CD14-positive monocyte (primary cell): ENCODE measurements at regions not wholly inside any gene's neighbourhood (a gene's known extent, or its start where the extent isn't known, plus 50 kb on each side); places are given as distances from the start of the nearest gene placed in this dataset.

Experiments used
- DNase-seq, 3 donors: peaks; one replicate each; pipeline ENCODE4 v3.0.0-alpha.2; 2011 to 2022
- H2AFZ ChIP-seq: 2 replicates; pipeline ENCODE4 v1.6.0; 2012; ENCODE audit warnings: mild to moderate bottlenecking, low read depth, low read length, inconsistent platforms; ENCODE audit not compliant: insufficient read depth, poor library complexity, severe bottlenecking
- H3K27ac ChIP-seq, 2 donors: 1 replicate in 1 of 2; 2 replicates in 1 of 2; pipeline ENCODE4 v1.5.1; 2012 to 2013; ENCODE audit warnings: low read length in 2 of 2, control low read depth in 1 of 2, inconsistent platforms in 1 of 2, low read depth in 1 of 2, mild to moderate bottlenecking in 1 of 2
- H3K27me3 ChIP-seq, 2 donors: one replicate each; pipeline versions ENCODE4 v1.6.0 to v1.6.1; 2011 to 2013; ENCODE audit warnings: low read length in 2 of 2; ENCODE audit not compliant: control insufficient read depth in 2 of 2, insufficient read depth in 2 of 2
- H3K36me3 ChIP-seq, 2 donors: replicated peaks in 1 of 2; 1 replicate in 1 of 2; 2 replicates in 1 of 2; pipeline versions ENCODE4 v1.5.1 to v1.6.1; 2012 to 2013; ENCODE audit warnings: low read length in 2 of 2, control low read depth in 1 of 2, inconsistent platforms in 1 of 2, mild to moderate bottlenecking in 1 of 2; ENCODE audit not compliant: insufficient read depth in 2 of 2, control insufficient read depth in 1 of 2
- H3K4me1 ChIP-seq, 2 donors: 1 replicate in 1 of 2; 2 replicates in 1 of 2; pipeline versions ENCODE4 v1.5.1 to v1.6.1; 2012 to 2013; ENCODE audit warnings: low read length in 2 of 2, control low read depth in 1 of 2, inconsistent platforms in 1 of 2, mild to moderate bottlenecking in 1 of 2, moderate library complexity in 1 of 2; ENCODE audit not compliant: insufficient read depth in 2 of 2, control insufficient read depth in 1 of 2
- H3K4me2 ChIP-seq: replicated peaks from 2 replicates; pipeline ENCODE3; 2012; ENCODE audit warnings: low read length, moderate library complexity, mild to moderate bottlenecking; ENCODE audit not compliant: poor library complexity, severe bottlenecking; ENCODE audit errors: extremely low read depth
- H3K4me3 ChIP-seq, 3 experiments: fragments of 200-600 bp in 1 of 3; sonication (generic) in 1 of 3; replicated peaks in 1 of 3; 1 replicate in 2 of 3; 2 replicates in 1 of 3; pipeline ENCODE4 v1.5.1; 2011 to 2013; ENCODE audit warnings: low read length in 3 of 3, mild to moderate bottlenecking in 3 of 3, control low read depth in 2 of 3, low read depth in 2 of 3, inconsistent platforms in 1 of 3, moderate library complexity in 1 of 3
- H3K79me2 ChIP-seq: 2 replicates; pipeline ENCODE4 v1.6.0; 2012; ENCODE audit warnings: mild to moderate bottlenecking, control low read depth, inconsistent platforms, low read length, moderate library complexity; ENCODE audit not compliant: insufficient read depth
- H3K9ac ChIP-seq: 2 replicates; pipeline ENCODE4 v1.6.0; 2017; ENCODE audit warnings: low read length, mild to moderate bottlenecking; ENCODE audit not compliant: insufficient read depth, poor library complexity, severe bottlenecking
- H3K9me3 ChIP-seq, 2 donors: replicated peaks in 1 of 2; 1 replicate in 1 of 2; 2 replicates in 1 of 2; pipeline versions ENCODE4 v1.5.1 to v1.6.1; 2012 to 2013; ENCODE audit warnings: low read length in 2 of 2, control low read depth in 1 of 2; ENCODE audit not compliant: control insufficient read depth in 1 of 2, insufficient read depth in 1 of 2
- H4K20me1 ChIP-seq: 2 replicates; pipeline ENCODE4 v1.6.0; 2012; ENCODE audit warnings: mild to moderate bottlenecking, low read length, control low read depth, moderate library complexity; ENCODE audit not compliant: insufficient read depth
- H3K27ac Mint-ChIP-seq, 7 donors: one replicate each; pipeline ENCODE4 v1.8.0; 2020; ENCODE audit warnings: mild to moderate bottlenecking in 7 of 7, mixed read lengths in 7 of 7, moderate library complexity in 6 of 7, inconsistent platforms in 2 of 7
- H3K27me3 Mint-ChIP-seq, 3 donors: one replicate each; pipeline ENCODE4 v1.8.0; 2021 to 2022; ENCODE audit warnings: low read depth in 3 of 3, mild to moderate bottlenecking in 3 of 3, mixed read lengths in 3 of 3, moderate library complexity in 3 of 3, inconsistent platforms in 1 of 3
- H3K36me3 Mint-ChIP-seq, 2 donors: one replicate each; pipeline ENCODE4 v1.8.0; 2020; ENCODE audit warnings: mixed read lengths in 2 of 2, inconsistent platforms in 1 of 2, mild to moderate bottlenecking in 1 of 2
- H3K4me1 Mint-ChIP-seq: one replicate; pipeline ENCODE4 v1.8.0; 2020; ENCODE audit warnings: mild to moderate bottlenecking, mixed read lengths
- H3K4me3 Mint-ChIP-seq, 2 donors: one replicate each; pipeline ENCODE4 v1.8.0; 2020; ENCODE audit warnings: mild to moderate bottlenecking in 2 of 2, mixed read lengths in 2 of 2, moderate library complexity in 1 of 2
- H3K9me3 Mint-ChIP-seq, 7 donors: one replicate each; pipeline ENCODE4 v1.8.0; 2020 to 2022; ENCODE audit warnings: mixed read lengths in 7 of 7, mild to moderate bottlenecking in 6 of 7, moderate library complexity in 6 of 7, inconsistent platforms in 2 of 7
- CTCF ChIP-seq: fragments of 200-600 bp; IDR thresholded peaks from one replicate; pipeline ENCODE4 v1.8.0; 2022; ENCODE audit warnings: antibody characterized with exemption, mild to moderate bottlenecking
- WGBS: methylation state at CpG from one replicate; pipeline ENCODE4 v1.1.5; 2013; ENCODE audit warnings: missing lambda C conversion rate; ENCODE audit not compliant: insufficient coverage; 5-methylcytosine and 5-hydroxymethylcytosine counted together
- intact Hi-C, 2 donors: fragments of 100-400 bp; cut with micrococcal nuclease; formaldehyde crosslinking; loops; one replicate each; pipeline versions ENCODE4 v1.15.0 to v1.15.1; 2023

- no peak for TF ChIP-seq CTCF
- Histone ChIP-seq H3K79me2 (no peaks in the 10 kb centered on the region), H2AFZ (no peak overlapping the region), H3K4me1 (no peaks in the 10 kb centered on the region), H3K36me3 (no peaks in the 10 kb centered on the region), H3K9ac (no peak overlapping the region), H3K4me2 (no peak overlapping the region), H3K9me3 (peaks cover 0 to 3% of the 10 kb centered on the region in 2 donors), H3K27ac (no peak overlapping the region), H4K20me1 (no peaks in the 10 kb centered on the region), H3K4me3 (no peak overlapping the region), H3K27me3 (no peaks in the 10 kb centered on the region)
- Mint-ChIP-seq H3K4me1 (no peaks in the 10 kb centered on the region), H3K9me3 (peaks cover 5 to 12% (median 9%) of the 10 kb centered on the region in 7 donors), H3K27ac (no peak overlapping the region), H3K27me3 (peaks cover 0 to 3% (median 2%) of the 10 kb centered on the region in 3 donors), H3K4me3 (no peak overlapping the region), H3K36me3 (no peaks in the 10 kb centered on the region)
- intact Hi-C loops: no loop called here
- no peak for DNase-seq
Measured at GRCh38 chr5:66520854-66521253, 75.3 kb upstream of the MAST4 start.

- Mint-ChIP-seq H3K4me3 (no peak overlapping the region), H3K27ac (no peak overlapping the region), H3K27me3 (peaks cover 0 to 7% (median 2%) of the 10 kb centered on the region in 3 donors), H3K9me3 (peaks cover 0 to 4% (median 2%) of the 10 kb centered on the region in 7 donors), H3K4me1 (no peaks in the 10 kb centered on the region), H3K36me3 (no peaks in the 10 kb centered on the region)
- H3K9ac ChIP-seq: no peak overlapping the region
- no peak for DNase-seq
- H4K20me1 ChIP-seq: no peaks in the 10 kb centered on the region
- no peaks in the 10 kb centered on the region for H3K9me3 ChIP-seq
- no peaks in the 10 kb centered on the region for H3K36me3 ChIP-seq
- H3K27ac ChIP-seq: no peak overlapping the region
- intact Hi-C loops: no loop called here
- 40% methylated on average over 1 of the region's 4 CpGs for WGBS
- H3K79me2 ChIP-seq: no peaks in the 10 kb centered on the region
- no peak overlapping the region for H3K4me2 ChIP-seq
- no peak for TF ChIP-seq CTCF
- H3K27me3 ChIP-seq: no peaks in the 10 kb centered on the region
- H2AFZ ChIP-seq: no peak overlapping the region
- no peak overlapping the region for H3K4me3 ChIP-seq
- no peaks in the 10 kb centered on the region for H3K4me1 ChIP-seq
Measured at GRCh38 chr5:66527478-66528035, 68.6 kb upstream of the MAST4 start.
